GM12878 (cell line): ENCODE measurements at regions not wholly inside any gene's neighbourhood (a gene's known extent, or its start where the extent isn't known, plus 50 kb on each side); places are given as distances from the start of the nearest gene placed in this dataset.

Source experiments
- ATAC-seq: fragments of 200-7000 bp; cut with Tn5 transposase; 3 replicates; pipeline ENCODE4 v1.9.1; 2020; ENCODE audit warnings: mild to moderate bottlenecking, moderate library complexity
- BruUV-seq: library from RNA; stranded (reverse); fragments of 400-500 nt; replicated peaks from 2 replicates; lab custom pipeline; 2021; lab: Mats Ljungman, UMichigan
- CTCF ChIA-PET: fragments of 300-600 bp; sonication (Branson Sonifier 250); formaldehyde crosslinking; extraction: SDS; loops from one replicate; lab custom pipeline; 2021; ENCODE audit warnings: inconsistent platforms; lab: Yijun Ruan, JAX
- POLR2A ChIA-PET: fragments of 350-600 bp; formaldehyde crosslinking; extraction: SDS; loops from one replicate; lab custom pipeline; 2021; ENCODE audit warnings: inconsistent platforms; lab: Charles Lee
- RAD21 ChIA-PET: fragments of 300-600 bp; sonication (Branson Sonifier 250); formaldehyde crosslinking; loops from one replicate; lab custom pipeline; 2023; ENCODE audit warnings: antibody characterized with exemption; ENCODE audit not compliant: unreplicated experiment; lab: Charles Lee
- SMC1A ChIA-PET: fragments of 300-600 bp; sonication (Branson Sonifier 250); formaldehyde crosslinking; loops from one replicate; lab custom pipeline; 2023; ENCODE audit not compliant: unreplicated experiment, uncharacterized antibody; lab: Charles Lee
- DNase-seq: peaks from one replicate; pipeline ENCODE4 v3.0.0-alpha.2; 2011; ENCODE audit warnings: low read depth, low spot score
- FAIRE-seq: peaks from 3 replicates; lab custom pipeline; 2011; peaks lifted over from hg19 to GRCh38; lab: Jason Lieb, UNC
- H2AFZ ChIP-seq: 2 replicates; pipeline ENCODE4 v1.6.0; 2011; ENCODE audit warnings: low read depth, low read length, control low read depth; ENCODE audit not compliant: control insufficient read depth
- H3K27ac ChIP-seq: 2 replicates; pipeline ENCODE4 v1.5.1; 2011; ENCODE audit warnings: control low read depth; ENCODE audit not compliant: control insufficient read depth, insufficient read depth
- H3K27me3 ChIP-seq, 2 experiments: replicated peaks in 1 of 2; 2 replicates each; pipeline versions ENCODE4 v1.6.0 to v1.6.1; 2011; ENCODE audit warnings: low read length in 1 of 2; ENCODE audit not compliant: control insufficient read depth in 2 of 2, insufficient read depth in 2 of 2
- H3K36me3 ChIP-seq, 2 experiments: 2 replicates each; pipeline ENCODE4 v1.5.1; 2011; ENCODE audit warnings: low read length in 1 of 2; ENCODE audit not compliant: control insufficient read depth in 2 of 2, insufficient read depth in 2 of 2
- H3K4me1 ChIP-seq: 2 replicates; pipeline ENCODE4 v1.6.1; 2011; ENCODE audit warnings: mild to moderate bottlenecking, low read length, moderate library complexity, mixed read lengths; ENCODE audit not compliant: control insufficient read depth, insufficient read depth
- H3K4me2 ChIP-seq: 2 replicates; pipeline ENCODE4 v1.6.0; 2011; ENCODE audit warnings: control low read depth; ENCODE audit not compliant: control insufficient read depth, insufficient read depth
- H3K4me3 ChIP-seq: fragments of 200-600 bp; sonication (generic); 2 replicates; pipeline ENCODE4 v1.5.1; 2016
- H3K79me2 ChIP-seq: 2 replicates; pipeline ENCODE4 v1.6.0; 2011; ENCODE audit warnings: low read length; ENCODE audit not compliant: control insufficient read depth, insufficient read depth
- H3K9ac ChIP-seq: 2 replicates; pipeline ENCODE4 v1.8.0; 2011; ENCODE audit warnings: low read length, control low read depth, mixed read lengths; ENCODE audit not compliant: control insufficient read depth, insufficient read depth
- H3K9me3 ChIP-seq: replicated peaks from 3 replicates; pipeline ENCODE4 v1.5.1; 2011; ENCODE audit warnings: mild to moderate bottlenecking, low read length; ENCODE audit not compliant: control insufficient read depth, insufficient read depth
- H4K20me1 ChIP-seq: 2 replicates; pipeline ENCODE4 v1.6.0; 2011; ENCODE audit not compliant: control insufficient read depth, insufficient read depth
- ETV6 ChIP-seq, 2 experiments: fragments of 450-650 bp in 1 of 2; IDR thresholded peaks in 1 of 2; conservative IDR thresholded peaks in 1 of 2; 2 replicates each; pipeline ENCODE4 v1.6.1; 2014; ENCODE audit warnings: antibody characterized with exemption in 1 of 2, borderline replicate concordance in 1 of 2, low read depth in 1 of 2, mild to moderate bottlenecking in 1 of 2, moderate library complexity in 1 of 2
- MEF2A ChIP-seq: IDR thresholded peaks from 2 replicates; pipeline ENCODE4 v1.6.1; 2011; ENCODE audit warnings: low read depth, mild to moderate bottlenecking, low read length, moderate library complexity; ENCODE audit not compliant: insufficient read depth
- NR2F1 ChIP-seq: fragments of 450-650 bp; conservative IDR thresholded peaks from 2 replicates; pipeline ENCODE4 v1.6.1; 2017; ENCODE audit warnings: mild to moderate bottlenecking
- WGBS: methylation state at CpG from one replicate; pipeline ENCODE4 v1.1.6; 2016; ENCODE audit warnings: low lambda C conversion rate; ENCODE audit not compliant: insufficient replicate concordance, insufficient coverage; ENCODE audit errors: missing lambda C conversion rate; 5-methylcytosine and 5-hydroxymethylcytosine counted together
- in situ Hi-C: fragments of 300-500 bp; cut with MboI; formaldehyde crosslinking; loops from 9 replicates; pipeline ENCODE4 v1.14.3; 2018; ENCODE audit warnings: mixed read lengths
- intact Hi-C: fragments of 100-400 bp; cut with micrococcal nuclease; formaldehyde crosslinking; loops from one replicate; pipeline ENCODE4 v1.14.2; 2022; ENCODE audit not compliant: unreplicated experiment

DNA sequence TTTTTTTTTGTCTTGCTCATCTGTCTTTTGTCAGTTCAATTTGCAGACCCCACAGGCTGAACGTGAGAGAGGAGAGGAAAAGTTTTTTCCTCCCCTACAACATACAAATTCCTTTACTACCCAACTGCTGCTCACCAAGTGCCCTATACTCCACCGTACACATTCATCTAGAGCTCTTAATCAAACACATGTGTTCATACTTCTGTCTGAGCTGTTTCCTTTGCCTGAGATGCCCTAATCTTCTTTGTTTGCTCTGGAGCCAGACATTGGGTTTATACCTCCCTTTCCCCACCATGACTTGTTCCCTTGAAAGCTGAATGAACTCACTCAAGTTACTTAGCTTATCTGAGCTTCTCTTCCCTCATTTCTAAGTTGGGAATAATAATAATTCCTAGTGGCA, 122.7 kb upstream of the RASGRP1 start (continued):
- TF ChIP-seq MEF2A = no peak

DNA sequence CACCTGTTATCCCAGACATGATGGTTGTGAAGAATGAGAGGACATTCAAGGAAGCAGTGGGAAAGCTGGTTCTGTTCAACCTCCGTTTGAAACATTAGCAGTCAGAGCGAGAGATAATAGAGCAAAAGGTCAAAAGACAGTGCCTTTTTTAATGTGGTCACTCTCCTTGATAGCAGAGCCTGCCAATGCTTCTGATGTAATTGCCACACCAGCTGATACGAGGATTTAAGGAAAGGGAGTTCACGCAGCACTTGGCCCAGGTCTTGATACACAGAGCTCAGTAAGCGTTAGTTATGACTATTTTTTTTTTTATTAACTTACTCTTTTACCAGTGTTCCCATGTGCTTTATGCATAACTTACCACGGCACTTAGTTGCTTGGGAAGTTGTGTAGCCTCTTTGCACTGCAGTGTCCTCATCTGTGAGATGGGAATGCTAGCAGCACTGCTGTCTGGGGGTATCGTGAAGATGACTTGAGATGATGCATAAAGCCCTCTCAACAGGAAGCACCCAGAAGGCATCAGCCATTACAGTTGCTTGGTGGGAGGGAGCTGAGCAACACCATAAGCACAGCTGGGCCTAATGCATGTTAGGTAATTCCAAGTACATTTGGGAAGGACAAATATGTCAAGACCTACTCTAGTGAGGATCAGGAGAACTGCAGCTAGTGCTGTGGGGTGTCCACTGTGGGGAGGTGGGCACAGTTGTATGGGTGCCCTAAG, 123.3 kb upstream of the RASGRP1 start:
- FAIRE-seq (no peak), ATAC-seq (no peak), DNase-seq (no peak)
- Histone ChIP-seq H3K4me1 (peaks cover 29% of the 10 kb centered on the region), H4K20me1 (no peaks in the 10 kb centered on the region), H3K9ac (no peak overlapping the region), H3K27ac (no peak overlapping the region), H2AFZ (no peak overlapping the region), H3K79me2 (no peaks in the 10 kb centered on the region), H3K4me2 (no peak overlapping the region), H3K9me3 (no peaks in the 10 kb centered on the region), H3K4me3 (no peak overlapping the region), H3K27me3 (no peaks in the 10 kb centered on the region), H3K36me3 (no peaks in the 10 kb centered on the region)
- ChIA-PET CTCF (interaction anchor here (0.6 to 15.4 kb wide), 27 partner anchors 10 to 651 kb away, joined by 3 to 288 read pairs (median 8); partner anchors contain the start of genes FAM98B and RASGRP1), SMC1A (interaction anchor here (0.6 to 17.6 kb wide), 31 partner anchors 8 to 247 kb away, joined by 3 to 293 read pairs (median 12); partner anchors contain the start of genes FAM98B and RASGRP1), POLR2A (interaction anchor here (0.9 to 6.9 kb wide), 14 partner anchors 8 to 247 kb away, joined by 3 to 45 read pairs (median 5); no protein-coding TSS in a partner anchor), RAD21 (interaction anchor here (1.0 to 12.0 kb wide), 16 partner anchors 11 to 247 kb away, joined by 4 to 322 read pairs (median 38); partner anchors contain the start of genes FAM98B and RASGRP1)
- in situ Hi-C loops (loop anchor here (5.0 kb wide), 1 partner anchor 126 kb away; the partner anchor contains the start of gene RASGRP1), intact Hi-C loops (no loop called here)
- WGBS = 98% methylated on average over 7 of the region's 7 CpGs
- no TSS peak for BruUV-seq
- TF ChIP-seq NR2F1 = 0 out of 2 replicates have a peak, but pooled peaks have one; percentile 23
- TF ChIP-seq ETV6 (conservative IDR thresholded peaks at IDR 0.05 in 1 of 2, IDR thresholded peaks at IDR 0.05 in 1 of 2; ENCODE audit: borderline replicate concordance in 1 of 2, low read depth in 1 of 2) = no peak
